Breast epithelium (tissue), 4 donors: ENCODE measurements at regions not wholly inside any gene's neighbourhood (a gene's known extent, or its start where the extent isn't known, plus 50 kb on each side); places are given as distances from the start of the nearest gene placed in this dataset.

ENCODE experiments used
- DNase-seq, 2 donors: peaks; one replicate each; pipeline ENCODE4 v3.0.0-alpha.2; 2019; ENCODE audit warnings: low spot score in 2 of 2
- H3K27ac ChIP-seq, 2 donors: fragments of 200-600 bp; sonication (generic) in 1 of 2; one replicate each; pipeline ENCODE4 v1.5.1; 2016 to 2019; ENCODE audit warnings: mild to moderate bottlenecking in 1 of 2
- H3K27me3 ChIP-seq, 2 donors: fragments of 200-600 bp; sonication (generic) in 1 of 2; one replicate each; pipeline versions ENCODE4 v1.5.1 to v1.6.0; 2017 to 2019; ENCODE audit warnings: control low read depth in 1 of 2, mild to moderate bottlenecking in 1 of 2
- H3K36me3 ChIP-seq: fragments of 200-600 bp; one replicate; pipeline ENCODE4 v1.5.1; 2019
- H3K4me1 ChIP-seq, 2 donors: fragments of 200-600 bp; sonication (generic); one replicate each; pipeline ENCODE4 v1.5.1; 2016 to 2019; ENCODE audit warnings: control low read depth in 1 of 2
- H3K4me3 ChIP-seq, 3 donors: fragments of 200-600 bp; sonication (generic); 1 replicate in 2 of 3; 2 replicates in 1 of 3; pipeline ENCODE4 v1.5.1; 2016 to 2019; ENCODE audit warnings: mild to moderate bottlenecking in 3 of 3, moderate library complexity in 2 of 3
- H3K9me3 ChIP-seq, 2 donors: fragments of 200-600 bp; sonication (generic) in 1 of 2; one replicate each; pipeline ENCODE4 v1.5.1; 2016 to 2019; ENCODE audit warnings: control low read depth in 1 of 2
- POLR2A ChIP-seq: fragments of 450-650 bp; IDR thresholded peaks from one replicate; pipeline ENCODE4 v1.6.1; 2016; ENCODE audit warnings: antibody characterized with exemption, mild to moderate bottlenecking, moderate library complexity
- POLR2AphosphoS5 ChIP-seq, 3 donors: sonication (generic); formaldehyde crosslinking; IDR thresholded peaks; one replicate each; pipeline ENCODE4 v1.6.1; 2017; ENCODE audit warnings: antibody characterized with exemption in 3 of 3
- intact Hi-C: fragments of 100-400 bp; cut with DNase I; formaldehyde crosslinking; loops from one replicate; pipeline ENCODE4 v1.15.1; 2023; ENCODE audit warnings: low total_unique reads
- TF ChIP-seq, protein P1 (sequence below), 3 donors: fragments of 450-650 bp; IDR thresholded peaks; one replicate each; pipeline ENCODE4 v1.5.1; 2016 to 2017; ENCODE audit warnings: antibody characterized with exemption in 3 of 3, mild to moderate bottlenecking in 3 of 3, moderate library complexity in 3 of 3

DNA sequence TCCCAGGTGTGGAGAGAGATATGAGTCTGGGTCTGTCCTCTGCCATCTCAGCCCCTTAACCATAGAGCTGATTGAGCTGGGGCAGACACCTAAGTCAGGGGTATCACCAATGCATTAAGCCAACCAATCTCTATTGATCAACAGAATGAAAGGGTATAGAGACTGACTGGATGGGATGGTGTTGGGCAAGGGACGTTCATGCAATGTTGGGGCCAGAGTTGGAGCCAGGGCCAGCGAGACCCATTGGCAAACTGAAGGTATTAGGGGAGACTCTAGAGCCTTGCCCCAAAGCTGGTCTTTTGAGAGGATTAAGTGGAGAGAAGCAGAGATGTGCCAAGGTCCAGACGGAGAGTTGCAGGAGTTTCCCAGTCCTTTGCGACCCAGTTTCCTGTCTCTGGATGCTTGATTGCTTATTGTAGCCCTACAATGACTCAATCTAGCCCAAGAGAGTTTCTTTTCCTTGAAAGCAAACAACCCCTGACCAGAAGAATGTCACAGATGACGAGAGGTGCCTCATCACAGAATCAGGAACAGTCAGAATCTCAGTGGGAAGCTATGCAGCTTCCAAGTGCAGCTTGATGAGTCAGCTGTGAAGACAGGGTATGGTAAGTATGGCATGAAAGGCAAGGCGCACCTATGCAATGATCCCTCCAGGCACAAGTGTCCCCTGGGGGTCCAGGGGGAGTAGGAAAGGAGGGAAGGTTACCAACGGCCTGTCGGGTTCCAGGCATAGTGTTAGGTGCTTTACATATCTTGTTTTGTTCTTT, 137.2 kb downstream of the UTP18 start:
- Histone ChIP-seq H3K4me3 (no peak overlapping the region), H3K9me3 (no peaks in the 10 kb centered on the region), H3K27me3 (no peaks in the 10 kb centered on the region), H3K36me3 (no peaks in the 10 kb centered on the region), H3K27ac (no peak overlapping the region), H3K4me1 (no peaks in the 10 kb centered on the region)
- no peak for TF ChIP-seq POLR2A
- TF ChIP-seq, protein P1, sequence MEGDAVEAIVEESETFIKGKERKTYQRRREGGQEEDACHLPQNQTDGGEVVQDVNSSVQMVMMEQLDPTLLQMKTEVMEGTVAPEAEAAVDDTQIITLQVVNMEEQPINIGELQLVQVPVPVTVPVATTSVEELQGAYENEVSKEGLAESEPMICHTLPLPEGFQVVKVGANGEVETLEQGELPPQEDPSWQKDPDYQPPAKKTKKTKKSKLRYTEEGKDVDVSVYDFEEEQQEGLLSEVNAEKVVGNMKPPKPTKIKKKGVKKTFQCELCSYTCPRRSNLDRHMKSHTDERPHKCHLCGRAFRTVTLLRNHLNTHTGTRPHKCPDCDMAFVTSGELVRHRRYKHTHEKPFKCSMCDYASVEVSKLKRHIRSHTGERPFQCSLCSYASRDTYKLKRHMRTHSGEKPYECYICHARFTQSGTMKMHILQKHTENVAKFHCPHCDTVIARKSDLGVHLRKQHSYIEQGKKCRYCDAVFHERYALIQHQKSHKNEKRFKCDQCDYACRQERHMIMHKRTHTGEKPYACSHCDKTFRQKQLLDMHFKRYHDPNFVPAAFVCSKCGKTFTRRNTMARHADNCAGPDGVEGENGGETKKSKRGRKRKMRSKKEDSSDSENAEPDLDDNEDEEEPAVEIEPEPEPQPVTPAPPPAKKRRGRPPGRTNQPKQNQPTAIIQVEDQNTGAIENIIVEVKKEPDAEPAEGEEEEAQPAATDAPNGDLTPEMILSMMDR (IDR thresholded peaks at IDR 0.05): no peak
- TF ChIP-seq POLR2AphosphoS5 (IDR thresholded peaks at IDR 0.05): no peak
- DNase-seq: no peak
- intact Hi-C loops: no loop called here

DNA sequence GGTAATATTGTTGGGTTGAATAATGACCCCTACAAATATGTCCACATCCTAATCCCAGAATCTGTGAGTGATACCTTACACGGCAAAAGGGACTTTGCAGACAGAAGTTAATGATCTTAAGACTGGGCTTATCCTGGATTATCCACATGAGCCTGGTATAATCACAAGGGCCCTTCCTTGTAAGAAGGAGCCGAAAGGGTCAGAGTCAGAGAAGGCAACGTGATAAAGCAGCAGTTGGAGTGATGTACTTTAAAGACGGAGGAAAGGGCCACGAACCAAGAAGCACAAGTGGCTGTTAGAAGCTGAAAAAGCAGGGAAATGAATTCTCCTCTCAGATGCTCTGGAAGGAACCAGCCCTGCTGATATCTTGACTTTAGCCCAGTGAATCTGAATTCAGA, 137.8 kb downstream of the UTP18 start:
- Histone ChIP-seq H3K36me3 (no peaks in the 10 kb centered on the region), H3K4me3 (no peak overlapping the region), H3K27ac (no peak overlapping the region), H3K9me3 (no peaks in the 10 kb centered on the region), H3K4me1 (no peaks in the 10 kb centered on the region), H3K27me3 (no peaks in the 10 kb centered on the region)
- intact Hi-C loops: no loop called here
- DNase-seq: no peak
- TF ChIP-seq, protein P1 (IDR thresholded peaks at IDR 0.05): no peak
- TF ChIP-seq POLR2AphosphoS5 (IDR thresholded peaks at IDR 0.05) (no peak), POLR2A (no peak)

DNA sequence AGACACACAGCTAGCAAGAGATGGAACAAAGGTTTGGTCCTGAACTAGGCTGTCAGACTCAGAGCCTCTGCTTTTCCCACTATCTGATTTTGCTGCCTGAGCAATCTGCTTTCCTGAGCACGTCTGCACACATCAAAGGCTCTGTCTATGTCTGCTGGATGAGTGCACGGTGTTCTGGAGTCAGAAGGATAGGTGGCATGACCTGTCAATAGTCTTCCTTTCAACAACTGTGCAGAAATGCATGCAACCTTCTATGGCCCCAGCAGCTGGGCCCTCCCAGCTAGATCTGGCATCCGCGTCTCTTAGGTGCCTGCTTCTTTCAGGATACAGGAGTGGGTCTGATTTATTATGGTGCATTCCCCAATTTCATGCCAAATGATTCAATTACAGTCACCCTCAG, 138.3 kb downstream of the UTP18 start:
- H3K4me3 ChIP-seq: no peak overlapping the region
- no peaks in the 10 kb centered on the region for H3K27me3 ChIP-seq
- no peak overlapping the region for H3K27ac ChIP-seq
- TF ChIP-seq POLR2A (no peak), POLR2AphosphoS5 (IDR thresholded peaks at IDR 0.05) (no peak)
- TF ChIP-seq, protein P1 (IDR thresholded peaks at IDR 0.05): no peak
- H3K4me1 ChIP-seq: no peaks in the 10 kb centered on the region
- no peaks in the 10 kb centered on the region for H3K9me3 ChIP-seq
- intact Hi-C loops: no loop called here
- no peaks in the 10 kb centered on the region for H3K36me3 ChIP-seq
- DNase-seq: no peak

GRCh38 chr17:51401279-51401678, 140.9 kb downstream of the UTP18 start:
- no peak for DNase-seq
- H3K4me1 ChIP-seq: no peaks in the 10 kb centered on the region
- H3K27me3 ChIP-seq: no peaks in the 10 kb centered on the region
- intact Hi-C loops: no loop called here
- no peaks in the 10 kb centered on the region for H3K9me3 ChIP-seq
- H3K27ac ChIP-seq: no peak overlapping the region
- no peaks in the 10 kb centered on the region for H3K36me3 ChIP-seq
- no peak overlapping the region for H3K4me3 ChIP-seq
- TF ChIP-seq, protein P1 (IDR thresholded peaks at IDR 0.05): no peak
- TF ChIP-seq POLR2A: no peak
- TF ChIP-seq POLR2AphosphoS5 (IDR thresholded peaks at IDR 0.05): no peak

- Histone ChIP-seq H3K27ac (no peak overlapping the region), H3K4me3 (no peak overlapping the region), H3K36me3 (no peaks in the 10 kb centered on the region), H3K4me1 (no peaks in the 10 kb centered on the region), H3K27me3 (no peaks in the 10 kb centered on the region), H3K9me3 (no peaks in the 10 kb centered on the region)
- intact Hi-C loops: no loop called here
- TF ChIP-seq POLR2A: no peak
- TF ChIP-seq POLR2AphosphoS5 (IDR thresholded peaks at IDR 0.05): no peak
- TF ChIP-seq, protein P1 (IDR thresholded peaks at IDR 0.05): no peak
- no peak for DNase-seq
Measured at GRCh38 chr17:51402899-51403298, 142.6 kb downstream of the UTP18 start.
